DND-41 (cell line): ENCODE measurements at regions not wholly inside any gene's neighbourhood (a gene's known extent, or its start where the extent isn't known, plus 50 kb on each side); places are given as distances from the start of the nearest gene placed in this dataset.

Experiments used
- ATAC-seq: fragments of 200-7000 bp; cut with Tn5 transposase; 3 replicates; pipeline ENCODE4 v1.9.1; 2021; ENCODE audit warnings: low read depth; ENCODE audit not compliant: insufficient read depth
- DNase-seq: peaks from one replicate; pipeline ENCODE4 v3.0.0-alpha.2; 2020
- H2AFZ ChIP-seq: 2 replicates; pipeline ENCODE4 v1.6.0; 2012; ENCODE audit warnings: low read depth, low read length
- H3K27ac ChIP-seq: 2 replicates; pipeline ENCODE4 v1.5.1; 2012; ENCODE audit warnings: low read length, inconsistent platforms
- H3K27me3 ChIP-seq: fragments of 200-600 bp; sonication (generic); 2 replicates; pipeline ENCODE4 v1.6.0; 2012; ENCODE audit warnings: low read length, mild to moderate bottlenecking, inconsistent platforms; ENCODE audit not compliant: insufficient read depth, poor library complexity
- H3K36me3 ChIP-seq: 2 replicates; pipeline ENCODE4 v1.5.1; 2012; ENCODE audit warnings: low read length, inconsistent platforms; ENCODE audit not compliant: insufficient read depth
- H3K4me1 ChIP-seq: 2 replicates; pipeline ENCODE4 v1.5.1; 2012; ENCODE audit warnings: mild to moderate bottlenecking, low read length; ENCODE audit not compliant: insufficient read depth
- H3K4me2 ChIP-seq: 2 replicates; pipeline ENCODE4 v1.6.0; 2012; ENCODE audit warnings: mild to moderate bottlenecking, moderate library complexity, low read length, inconsistent platforms; ENCODE audit not compliant: insufficient read depth
- H3K4me3 ChIP-seq, 2 experiments: fragments of 200-600 bp in 1 of 2; shearing (Covaris generic) in 1 of 2; 2 replicates each; pipeline ENCODE4 v1.5.1; 2012 to 2016; ENCODE audit warnings: inconsistent platforms in 2 of 2, low read length in 2 of 2, mild to moderate bottlenecking in 2 of 2, low read depth in 1 of 2, moderate library complexity in 1 of 2
- H3K79me2 ChIP-seq: 2 replicates; pipeline ENCODE4 v1.6.0; 2012; ENCODE audit warnings: low read length, inconsistent platforms; ENCODE audit not compliant: insufficient read depth
- H3K9ac ChIP-seq: 2 replicates; pipeline ENCODE4 v1.6.0; 2012; ENCODE audit warnings: low read depth, mild to moderate bottlenecking, inconsistent platforms, low read length, moderate library complexity
- H3K9me3 ChIP-seq: 2 replicates; pipeline ENCODE4 v1.5.1; 2012; ENCODE audit warnings: low read length, moderate library complexity, mild to moderate bottlenecking, inconsistent platforms; ENCODE audit not compliant: insufficient read depth, severe bottlenecking
- H4K20me1 ChIP-seq: 2 replicates; pipeline ENCODE4 v1.6.0; 2012; ENCODE audit warnings: low read length; ENCODE audit not compliant: insufficient read depth
- CTCF ChIP-seq: IDR thresholded peaks from 2 replicates; pipeline ENCODE4 v1.5.1; 2012; ENCODE audit warnings: borderline replicate concordance, low read length, moderate library complexity, mild to moderate bottlenecking; ENCODE audit not compliant: poor library complexity, severe bottlenecking; ENCODE audit errors: extremely low read depth
- EZH2 ChIP-seq: IDR thresholded peaks from 3 replicates; pipeline ENCODE4 v1.6.1; 2012; ENCODE audit warnings: borderline replicate concordance, low read depth, mild to moderate bottlenecking, moderate library complexity, low read length, inconsistent platforms; ENCODE audit not compliant: severe bottlenecking

- Histone ChIP-seq H3K9ac (no peak overlapping the region), H3K4me3 (no peak overlapping the region), H4K20me1 (no peaks in the 10 kb centered on the region), H3K79me2 (no peaks in the 10 kb centered on the region), H3K27ac (no peak overlapping the region), H3K9me3 (no peaks in the 10 kb centered on the region), H3K4me1 (no peaks in the 10 kb centered on the region), H3K27me3 (no peaks in the 10 kb centered on the region), H2AFZ (no peak overlapping the region), H3K36me3 (no peaks in the 10 kb centered on the region), H3K4me2 (no peak overlapping the region)
- TF ChIP-seq CTCF (no peak), EZH2 (no peak)
- ATAC-seq = no peak
- DNase-seq = no peak
Measured at GRCh38 chr9:90446200-90446948, 196.2 kb downstream of the DIRAS2 start.

GRCh38 chr9:90447773-90448172 lies 194.9 kb downstream of the DIRAS2 start:
- Histone ChIP-seq H3K9ac (no peak overlapping the region), H3K4me3 (no peak overlapping the region), H3K36me3 (no peaks in the 10 kb centered on the region), H3K27me3 (no peaks in the 10 kb centered on the region), H2AFZ (no peak overlapping the region), H3K27ac (no peak overlapping the region), H3K9me3 (no peaks in the 10 kb centered on the region), H3K4me1 (no peaks in the 10 kb centered on the region), H4K20me1 (no peaks in the 10 kb centered on the region), H3K4me2 (no peak overlapping the region), H3K79me2 (no peaks in the 10 kb centered on the region)
- ATAC-seq (no peak), DNase-seq (no peak)
- no peak for TF ChIP-seq CTCF
- TF ChIP-seq EZH2 = no peak

GRCh38 chr9:90449213-90449925 lies 193.3 kb downstream of the DIRAS2 start:
- Histone ChIP-seq H3K9me3 (no peaks in the 10 kb centered on the region), H3K27ac (no peak overlapping the region), H3K9ac (no peak overlapping the region), H3K79me2 (no peaks in the 10 kb centered on the region), H3K36me3 (no peaks in the 10 kb centered on the region), H3K4me1 (no peaks in the 10 kb centered on the region), H3K27me3 (no peaks in the 10 kb centered on the region), H4K20me1 (no peaks in the 10 kb centered on the region), H3K4me2 (no peak overlapping the region), H2AFZ (no peak overlapping the region), H3K4me3 (no peak overlapping the region)
- DNase-seq = no peak
- no peak for ATAC-seq
- TF ChIP-seq EZH2 = no peak
- no peak for TF ChIP-seq CTCF
